ENCODE measurements at regions not wholly inside any gene's neighbourhood (a gene's known extent, or its start where the extent isn't known, plus 50 kb on each side); places are given as distances from the start of the nearest gene placed in this dataset.

DNA sequence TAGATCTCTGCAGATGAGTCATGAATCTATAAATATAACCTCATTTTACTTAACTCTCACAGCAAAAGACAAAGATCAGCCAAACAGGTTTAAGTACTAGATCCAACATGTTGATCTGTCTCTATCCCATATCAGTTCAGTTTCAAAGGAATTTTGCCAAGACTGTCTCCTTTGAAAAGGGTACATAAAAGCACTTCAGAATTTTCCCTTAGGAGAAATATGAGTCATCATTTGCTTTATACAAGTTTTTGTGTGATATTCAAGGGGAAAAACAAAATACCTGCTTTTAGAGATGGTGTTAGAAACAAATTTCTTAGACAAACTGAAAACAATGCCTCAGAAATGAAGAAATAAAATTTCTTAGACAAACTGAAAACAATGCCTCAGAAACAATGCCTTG lies 73.5 kb upstream of the LRRC7 start:
- DNase-seq (ENCODE audit: low read depth in 1 of 2, low spot score in 1 of 2), result no peak
- POLR2A ChIA-PET, result no interaction called here
- no peak overlapping the region for H3K4me3 ChIP-seq

GRCh38 chr1:69497441-69498221 lies 70.1 kb upstream of the LRRC7 start:
- WGBS (ENCODE audit: missing lambda C conversion rate), result 1% methylated on average over 4 of the region's 4 CpGs
- no peak overlapping the region for H3K4me2 ChIP-seq
- POLR2A ChIA-PET, result no interaction called here
- CTCF ChIA-PET, result no interaction called here
- H3K4me3 ChIP-seq, result no peak overlapping the region
- no peak for DNase-seq (ENCODE audit: low read depth in 1 of 2, low spot score in 1 of 2)
- FAIRE-seq, result no peak
- H3K4me1 ChIP-seq, result no peaks in the 10 kb centered on the region
- no peaks in the 10 kb centered on the region for H3K9me3 ChIP-seq
- no peak overlapping the region for H3K27ac ChIP-seq
- ATAC-seq, result no peak
- no peak for TF ChIP-seq ZNF302 (CRISPR knock-in tag; IDR thresholded peaks at IDR 0.05)
- TF ChIP-seq FOSB (CRISPR knock-in tag; IDR thresholded peaks at IDR 0.05), result no peak
- no peak for TF ChIP-seq EHMT2 (IDR thresholded peaks at IDR 0.05; ENCODE audit: low read depth)
- TF ChIP-seq ZFP36 (IDR thresholded peaks at IDR 0.05; ENCODE audit: borderline replicate concordance, partially characterized antibody), result no peak
- no peak for TF ChIP-seq EP300 (IDR thresholded peaks at IDR 0.05)
- TF ChIP-seq, protein P1, sequence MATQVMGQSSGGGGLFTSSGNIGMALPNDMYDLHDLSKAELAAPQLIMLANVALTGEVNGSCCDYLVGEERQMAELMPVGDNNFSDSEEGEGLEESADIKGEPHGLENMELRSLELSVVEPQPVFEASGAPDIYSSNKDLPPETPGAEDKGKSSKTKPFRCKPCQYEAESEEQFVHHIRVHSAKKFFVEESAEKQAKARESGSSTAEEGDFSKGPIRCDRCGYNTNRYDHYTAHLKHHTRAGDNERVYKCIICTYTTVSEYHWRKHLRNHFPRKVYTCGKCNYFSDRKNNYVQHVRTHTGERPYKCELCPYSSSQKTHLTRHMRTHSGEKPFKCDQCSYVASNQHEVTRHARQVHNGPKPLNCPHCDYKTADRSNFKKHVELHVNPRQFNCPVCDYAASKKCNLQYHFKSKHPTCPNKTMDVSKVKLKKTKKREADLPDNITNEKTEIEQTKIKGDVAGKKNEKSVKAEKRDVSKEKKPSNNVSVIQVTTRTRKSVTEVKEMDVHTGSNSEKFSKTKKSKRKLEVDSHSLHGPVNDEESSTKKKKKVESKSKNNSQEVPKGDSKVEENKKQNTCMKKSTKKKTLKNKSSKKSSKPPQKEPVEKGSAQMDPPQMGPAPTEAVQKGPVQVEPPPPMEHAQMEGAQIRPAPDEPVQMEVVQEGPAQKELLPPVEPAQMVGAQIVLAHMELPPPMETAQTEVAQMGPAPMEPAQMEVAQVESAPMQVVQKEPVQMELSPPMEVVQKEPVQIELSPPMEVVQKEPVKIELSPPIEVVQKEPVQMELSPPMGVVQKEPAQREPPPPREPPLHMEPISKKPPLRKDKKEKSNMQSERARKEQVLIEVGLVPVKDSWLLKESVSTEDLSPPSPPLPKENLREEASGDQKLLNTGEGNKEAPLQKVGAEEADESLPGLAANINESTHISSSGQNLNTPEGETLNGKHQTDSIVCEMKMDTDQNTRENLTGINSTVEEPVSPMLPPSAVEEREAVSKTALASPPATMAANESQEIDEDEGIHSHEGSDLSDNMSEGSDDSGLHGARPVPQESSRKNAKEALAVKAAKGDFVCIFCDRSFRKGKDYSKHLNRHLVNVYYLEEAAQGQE (IDR thresholded peaks at IDR 0.05), result no peak
- TF ChIP-seq KDM5A (IDR thresholded peaks at IDR 0.05), result no peak
- no peak for TF ChIP-seq RCOR1 (IDR thresholded peaks at IDR 0.05; ENCODE audit: low read depth, low read length)
- TF ChIP-seq ATOH8 (CRISPR knock-in tag; IDR thresholded peaks at IDR 0.05; ENCODE audit: low read depth), result no peak
- no peak for TF ChIP-seq HOXB5 (CRISPR knock-in tag; IDR thresholded peaks at IDR 0.05)

More for the DNA sequence above, 73.5 kb upstream of the LRRC7 start:
- Histone ChIP-seq H3K4me1 (no peaks in the 10 kb centered on the region), H3K4me2 (no peak overlapping the region), H3K9me3 (no peaks in the 10 kb centered on the region), H3K27ac (no peak overlapping the region)
- no peak for FAIRE-seq
- no peak for TF ChIP-seq FOXS1 (CRISPR knock-in tag; IDR thresholded peaks at IDR 0.05)
- no peak for TF ChIP-seq JUN (IDR thresholded peaks at IDR 0.05)
- TF ChIP-seq, protein P2, sequence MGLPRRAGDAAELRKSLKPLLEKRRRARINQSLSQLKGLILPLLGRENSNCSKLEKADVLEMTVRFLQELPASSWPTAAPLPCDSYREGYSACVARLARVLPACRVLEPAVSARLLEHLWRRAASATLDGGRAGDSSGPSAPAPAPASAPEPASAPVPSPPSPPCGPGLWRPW (IDR thresholded peaks at IDR 0.05), result no peak
- no peak for TF ChIP-seq EP300 (IDR thresholded peaks at IDR 0.05)
- TF ChIP-seq TFCP2L1 (CRISPR knock-in tag; IDR thresholded peaks at IDR 0.05), result no peak
- TF ChIP-seq MYC (IDR thresholded peaks at IDR 0.05; ENCODE audit: borderline replicate concordance, low read length), result no peak
- no peak for TF ChIP-seq HMGXB4 (CRISPR knock-in tag; IDR thresholded peaks at IDR 0.05; ENCODE audit: borderline replicate concordance)
- TF ChIP-seq, protein P1 (IDR thresholded peaks at IDR 0.05), result no peak
- TF ChIP-seq RCOR1 (IDR thresholded peaks at IDR 0.05; ENCODE audit: low read depth, low read length), result no peak
- no peak for TF ChIP-seq RARB (CRISPR knock-in tag; IDR thresholded peaks at IDR 0.05)
- no peak for TF ChIP-seq CHD2 (IDR thresholded peaks at IDR 0.05; ENCODE audit: low read length, partially characterized antibody)
- no peak for TF ChIP-seq RNF2 (IDR thresholded peaks at IDR 0.05; ENCODE audit: borderline replicate concordance, low read depth)
- TF ChIP-seq BHLHE40 (IDR thresholded peaks at IDR 0.05; ENCODE audit: low read depth, low read length), result no peak
- no peak for TF ChIP-seq POLR2A (IDR thresholded peaks at IDR 0.05; ENCODE audit: low read length)
- no peak for TF ChIP-seq ZFP36 (IDR thresholded peaks at IDR 0.05; ENCODE audit: borderline replicate concordance, partially characterized antibody)
- no peak for TF ChIP-seq HDAC2 (IDR thresholded peaks at IDR 0.05)
- TF ChIP-seq KDM1A (IDR thresholded peaks at IDR 0.05; ENCODE audit: low read depth), result no peak
- TF ChIP-seq, protein P3, sequence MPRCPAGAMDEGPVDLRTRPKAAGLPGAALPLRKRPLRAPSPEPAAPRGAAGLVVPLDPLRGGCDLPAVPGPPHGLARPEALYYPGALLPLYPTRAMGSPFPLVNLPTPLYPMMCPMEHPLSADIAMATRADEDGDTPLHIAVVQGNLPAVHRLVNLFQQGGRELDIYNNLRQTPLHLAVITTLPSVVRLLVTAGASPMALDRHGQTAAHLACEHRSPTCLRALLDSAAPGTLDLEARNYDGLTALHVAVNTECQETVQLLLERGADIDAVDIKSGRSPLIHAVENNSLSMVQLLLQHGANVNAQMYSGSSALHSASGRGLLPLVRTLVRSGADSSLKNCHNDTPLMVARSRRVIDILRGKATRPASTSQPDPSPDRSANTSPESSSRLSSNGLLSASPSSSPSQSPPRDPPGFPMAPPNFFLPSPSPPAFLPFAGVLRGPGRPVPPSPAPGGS (IDR thresholded peaks at IDR 0.05), result no peak
- no peak for TF ChIP-seq HOXA7 (CRISPR knock-in tag; IDR thresholded peaks at IDR 0.05)
- CTCF ChIA-PET, result no interaction called here
- ATAC-seq, result no peak

All from A549 (cell line).